NT2/D1 (cell line): ENCODE measurements at regions not wholly inside any gene's neighbourhood (a gene's known extent, or its start where the extent isn't known, plus 50 kb on each side); places are given as distances from the start of the nearest gene placed in this dataset.

Experiments used
- SUZ12 ChIP-seq: IDR thresholded peaks from 2 replicates; pipeline ENCODE4 v1.6.1; 2011; ENCODE audit not compliant: insufficient read length, insufficient read depth; ENCODE audit errors: extremely low read depth
- ZNF274 ChIP-seq: IDR thresholded peaks from 2 replicates; pipeline ENCODE4 v1.6.1; 2011; ENCODE audit warnings: mild to moderate bottlenecking, low read depth, low read length

DNA sequence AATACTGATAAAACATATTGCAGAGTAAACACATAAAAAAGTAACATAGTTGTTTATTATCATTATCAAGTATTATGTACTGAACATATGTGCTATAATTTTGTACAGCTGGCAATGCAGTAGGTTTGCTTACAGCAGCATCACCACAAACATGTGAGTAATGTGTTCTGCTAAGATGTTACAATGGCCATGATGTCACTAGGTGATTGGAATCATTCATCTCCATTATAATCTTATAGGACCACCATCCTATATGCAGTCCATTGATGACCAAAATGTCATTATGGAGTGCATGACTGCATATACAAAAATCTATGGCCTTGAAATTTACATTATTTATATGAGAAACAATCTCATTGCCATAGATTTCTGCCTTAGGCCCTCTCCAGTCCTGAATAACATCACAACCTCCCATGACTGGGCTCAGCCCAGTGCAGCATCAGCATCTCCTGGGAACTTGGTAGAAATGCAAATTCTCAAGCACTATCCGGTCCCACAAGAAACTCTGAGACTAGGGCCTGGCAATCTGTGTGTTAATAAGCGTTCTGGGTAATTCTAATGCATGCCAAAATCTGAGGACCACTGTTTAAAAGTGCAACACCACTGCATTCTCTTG, 352.0 kb upstream of the MARCKS start:
- no peak for TF ChIP-seq ZNF274
- no peak for TF ChIP-seq SUZ12
